Upper lobe of left lung (tissue), 4 donors: ENCODE measurements at regions not wholly inside any gene's neighbourhood (a gene's known extent, or its start where the extent isn't known, plus 50 kb on each side); places are given as distances from the start of the nearest gene placed in this dataset.

Source experiments
- POLR2A ChIP-seq, 4 donors: fragments of 450-650 bp; IDR thresholded peaks; one replicate each; pipeline ENCODE4 v1.5.1; 2016 to 2017; ENCODE audit warnings: antibody characterized with exemption in 4 of 4, mild to moderate bottlenecking in 2 of 4
- POLR2AphosphoS5 ChIP-seq, 2 donors: sonication (generic); formaldehyde crosslinking; IDR thresholded peaks; one replicate each; pipeline ENCODE4 v1.5.1; 2017; ENCODE audit warnings: antibody characterized with exemption in 2 of 2
- TF ChIP-seq, protein P1 (sequence below), 6 experiments: fragments of 450-650 bp in 4 of 6; fragments of 200-600 bp in 2 of 6; sonication (generic) in 2 of 6; IDR thresholded peaks; one replicate each; pipeline ENCODE4 v1.5.1; 2016 to 2019; ENCODE audit warnings: antibody characterized with exemption in 6 of 6

DNA sequence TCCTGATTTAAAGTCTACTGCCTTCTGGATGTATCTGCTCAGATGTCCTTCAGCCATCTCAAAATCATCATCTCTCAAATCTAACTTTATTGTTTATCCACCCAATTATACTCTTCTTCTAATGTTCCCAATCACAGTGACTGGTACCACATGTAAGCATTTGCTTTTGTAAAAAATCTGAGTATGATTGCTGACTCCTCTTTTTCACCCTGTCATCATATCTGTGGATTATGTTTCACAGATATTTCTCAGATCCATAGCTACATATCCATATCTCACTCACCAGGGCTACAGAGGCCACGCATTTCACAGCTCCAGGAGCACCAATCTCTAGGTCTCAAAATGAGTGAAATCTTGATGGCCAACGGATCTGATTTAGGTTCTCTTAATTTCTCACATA, 76.1 kb downstream of the DHRS2 start:
- TF ChIP-seq, protein P1, sequence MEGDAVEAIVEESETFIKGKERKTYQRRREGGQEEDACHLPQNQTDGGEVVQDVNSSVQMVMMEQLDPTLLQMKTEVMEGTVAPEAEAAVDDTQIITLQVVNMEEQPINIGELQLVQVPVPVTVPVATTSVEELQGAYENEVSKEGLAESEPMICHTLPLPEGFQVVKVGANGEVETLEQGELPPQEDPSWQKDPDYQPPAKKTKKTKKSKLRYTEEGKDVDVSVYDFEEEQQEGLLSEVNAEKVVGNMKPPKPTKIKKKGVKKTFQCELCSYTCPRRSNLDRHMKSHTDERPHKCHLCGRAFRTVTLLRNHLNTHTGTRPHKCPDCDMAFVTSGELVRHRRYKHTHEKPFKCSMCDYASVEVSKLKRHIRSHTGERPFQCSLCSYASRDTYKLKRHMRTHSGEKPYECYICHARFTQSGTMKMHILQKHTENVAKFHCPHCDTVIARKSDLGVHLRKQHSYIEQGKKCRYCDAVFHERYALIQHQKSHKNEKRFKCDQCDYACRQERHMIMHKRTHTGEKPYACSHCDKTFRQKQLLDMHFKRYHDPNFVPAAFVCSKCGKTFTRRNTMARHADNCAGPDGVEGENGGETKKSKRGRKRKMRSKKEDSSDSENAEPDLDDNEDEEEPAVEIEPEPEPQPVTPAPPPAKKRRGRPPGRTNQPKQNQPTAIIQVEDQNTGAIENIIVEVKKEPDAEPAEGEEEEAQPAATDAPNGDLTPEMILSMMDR (IDR thresholded peaks at IDR 0.05): no peak
- TF ChIP-seq POLR2A (IDR thresholded peaks at IDR 0.05) (no peak), POLR2AphosphoS5 (IDR thresholded peaks at IDR 0.05) (no peak)
